Activated CD4-positive, alpha-beta T cell treated with anti-CD3 and anti-CD28 coated beads for 36 hours (primary cell): ENCODE measurements at regions not wholly inside any gene's neighbourhood (a gene's known extent, or its start where the extent isn't known, plus 50 kb on each side); places are given as distances from the start of the nearest gene placed in this dataset.
A peak's percentile ranks its signal among the peaks of the same experiment; 100 is the strongest.

ENCODE experiments used
- ATAC-seq: fragments of 200-7000 bp; cut with Tn5 transposase; one replicate; pipeline ENCODE4 v1.10.0; 2021; ENCODE audit warnings: mild to moderate bottlenecking, moderate library complexity
- CTCF ChIA-PET: fragments of 350-600 bp; sonication (Branson Sonifier 250); formaldehyde crosslinking; loops from one replicate; lab custom pipeline; 2021; ENCODE audit warnings: antibody characterized with exemption; lab: Charles Lee
- POLR2A ChIA-PET: fragments of 350-600 bp; sonication (Branson Sonifier 250); formaldehyde crosslinking; loops from one replicate; lab custom pipeline; 2021; ENCODE audit warnings: antibody characterized with exemption, inconsistent platforms; lab: Charles Lee
- DNase-seq: peaks from one replicate; pipeline ENCODE4 v3.0.0-alpha.2; 2020
- H3K27ac Mint-ChIP-seq: one replicate; pipeline ENCODE4 v1.8.0; 2021; ENCODE audit warnings: mixed read lengths
- H3K27me3 Mint-ChIP-seq: one replicate; pipeline ENCODE4 v1.8.0; 2021; ENCODE audit warnings: mixed read lengths
- H3K36me3 Mint-ChIP-seq: one replicate; pipeline ENCODE4 v1.8.0; 2021; ENCODE audit warnings: low read depth, mixed read lengths
- H3K4me1 Mint-ChIP-seq: one replicate; pipeline ENCODE4 v1.8.0; 2021; ENCODE audit warnings: mixed read lengths
- H3K4me3 Mint-ChIP-seq: one replicate; pipeline ENCODE4 v1.8.0; 2021; ENCODE audit warnings: mild to moderate bottlenecking, moderate library complexity, mixed read lengths
- H3K9me3 Mint-ChIP-seq: one replicate; pipeline ENCODE4 v1.8.0; 2021; ENCODE audit warnings: low read depth, mixed read lengths
- intact Hi-C, 2 experiments: fragments of 100-400 bp; cut with DNase I in 1 of 2; cut with micrococcal nuclease in 1 of 2; formaldehyde crosslinking; loops; one replicate each; pipeline versions ENCODE4 v1.14.2 to v1.15.1; 2022 to 2024; cut with DNase I, micrococcal nuclease

GRCh38 chr17:77352441-77352840 lies 211.7 kb downstream of the SEC14L1 start:
- Mint-ChIP-seq H3K27ac (no peak overlapping the region), H3K27me3 (no peaks in the 10 kb centered on the region), H3K4me1 (peaks cover 24% of the 10 kb centered on the region), H3K36me3 (no peaks in the 10 kb centered on the region), H3K9me3 (no peaks in the 10 kb centered on the region), H3K4me3 (no peak overlapping the region)
- ChIA-PET POLR2A (interaction anchor here (0.6 kb wide), 1 partner anchor 139 kb away, joined by 4 read pairs; no protein-coding TSS in a partner anchor), CTCF (interaction anchor here (2.1 kb wide), 1 partner anchor 21 kb away, joined by 8 read pairs; no protein-coding TSS in a partner anchor)
- ATAC-seq (no peak), DNase-seq (no peak)
- intact Hi-C loops = no loop called here

GRCh38 chr17:77352996-77353395 lies 212.2 kb downstream of the SEC14L1 start:
- H3K9me3 Mint-ChIP-seq = no peaks in the 10 kb centered on the region
- no peak overlapping the region for H3K4me3 Mint-ChIP-seq
- no peaks in the 10 kb centered on the region for H3K36me3 Mint-ChIP-seq
- H3K4me1 Mint-ChIP-seq = peaks cover 22% of the 10 kb centered on the region
- ATAC-seq = no peak
- intact Hi-C loops = no loop called here
- no peak overlapping the region for H3K27ac Mint-ChIP-seq
- ChIA-PET POLR2A (interaction anchor here (0.9 kb wide), 1 partner anchor 96 kb away, joined by 3 read pairs; no protein-coding TSS in a partner anchor), CTCF (interaction anchor here (1.0 to 2.1 kb wide), 2 partner anchors 22 to 47 kb away, joined by 3 to 8 read pairs; no protein-coding TSS in a partner anchor)
- no peak for DNase-seq
- H3K27me3 Mint-ChIP-seq = no peaks in the 10 kb centered on the region

- POLR2A ChIA-PET = interaction anchor here (0.9 kb wide), 1 partner anchor 95 kb away, joined by 3 read pairs; no protein-coding TSS in a partner anchor
- no peak for DNase-seq
- H3K9me3 Mint-ChIP-seq = no peaks in the 10 kb centered on the region
- H3K27ac Mint-ChIP-seq = no peak overlapping the region
- no peak for ATAC-seq
- H3K36me3 Mint-ChIP-seq = no peaks in the 10 kb centered on the region
- no peaks in the 10 kb centered on the region for H3K27me3 Mint-ChIP-seq
- peaks cover 18% of the 10 kb centered on the region for H3K4me1 Mint-ChIP-seq
- no peak overlapping the region for H3K4me3 Mint-ChIP-seq
- CTCF ChIA-PET = interaction anchor here (0.5 to 2.1 kb wide), 4 partner anchors 23 to 782 kb away, joined by 3 to 8 read pairs (median 4); no protein-coding TSS in a partner anchor
- intact Hi-C loops = no loop called here
Observed at GRCh38 chr17:77353684-77354419, 213.1 kb downstream of the SEC14L1 start.

GRCh38 chr17:77354420-77354669 lies 213.6 kb downstream of the SEC14L1 start:
- ATAC-seq = no peak
- Mint-ChIP-seq H3K4me3 (no peak overlapping the region), H3K36me3 (no peaks in the 10 kb centered on the region), H3K27me3 (no peaks in the 10 kb centered on the region), H3K9me3 (no peaks in the 10 kb centered on the region), H3K4me1 (peaks cover 18% of the 10 kb centered on the region), H3K27ac (no peak overlapping the region)
- no peak for DNase-seq
- CTCF ChIA-PET = interaction anchor here (0.5 to 2.1 kb wide), 4 partner anchors 23 to 781 kb away, joined by 3 to 8 read pairs (median 4); no protein-coding TSS in a partner anchor
- intact Hi-C loops = no loop called here
- POLR2A ChIA-PET = no interaction called here

- Mint-ChIP-seq H3K27ac (no peak overlapping the region), H3K27me3 (no peaks in the 10 kb centered on the region), H3K4me1 (peaks cover 18% of the 10 kb centered on the region), H3K36me3 (no peaks in the 10 kb centered on the region), H3K9me3 (no peaks in the 10 kb centered on the region), H3K4me3 (no peak overlapping the region)
- ATAC-seq (no peak), DNase-seq (no peak)
- intact Hi-C loops = no loop called here
- CTCF ChIA-PET = interaction anchor here (0.9 to 1.0 kb wide), 2 partner anchors 8 to 170 kb away, joined by 3 to 4 read pairs; no protein-coding TSS in a partner anchor
- POLR2A ChIA-PET = no interaction called here
Observed at GRCh38 chr17:77354670-77355455, 214.1 kb downstream of the SEC14L1 start.

- ChIA-PET CTCF (interaction anchor here (0.6 kb wide), 1 partner anchor 44 kb away, joined by 3 read pairs; no protein-coding TSS in a partner anchor), POLR2A (interaction anchor here (0.6 kb wide), 1 partner anchor 110 kb away, joined by 3 read pairs; no protein-coding TSS in a partner anchor)
- no peaks in the 10 kb centered on the region for H3K9me3 Mint-ChIP-seq
- no peak overlapping the region for H3K4me3 Mint-ChIP-seq
- H3K4me1 Mint-ChIP-seq = peaks cover 13% of the 10 kb centered on the region
- DNase-seq (no peak), ATAC-seq (peak; percentile 43)
- no peaks in the 10 kb centered on the region for H3K36me3 Mint-ChIP-seq
- no peaks in the 10 kb centered on the region for H3K27me3 Mint-ChIP-seq
- H3K27ac Mint-ChIP-seq = no peak overlapping the region
- intact Hi-C loops = loop anchor here in 1 of 2 experiments (2.0 kb wide), 1 partner anchor 23 kb away; no protein-coding TSS in a partner anchor
Observed at GRCh38 chr17:77356109-77356689, 215.4 kb downstream of the SEC14L1 start.

- Mint-ChIP-seq H3K4me3 (no peak overlapping the region), H3K36me3 (no peaks in the 10 kb centered on the region), H3K4me1 (peaks cover 8% of the 10 kb centered on the region), H3K27ac (no peak overlapping the region), H3K9me3 (no peaks in the 10 kb centered on the region), H3K27me3 (no peaks in the 10 kb centered on the region)
- intact Hi-C loops = loop anchor here in 1 of 2 experiments (2.0 kb wide), 1 partner anchor 24 kb away; no protein-coding TSS in a partner anchor
- ChIA-PET POLR2A (no interaction called here), CTCF (interaction anchor here (0.6 kb wide), 1 partner anchor 43 kb away, joined by 3 read pairs; no protein-coding TSS in a partner anchor)
- no peak for ATAC-seq
- no peak for DNase-seq
Observed at GRCh38 chr17:77356690-77357201, 216.0 kb downstream of the SEC14L1 start.

GRCh38 chr17:77358801-77359200 lies 218.0 kb downstream of the SEC14L1 start:
- DNase-seq (no peak), ATAC-seq (no peak)
- no peaks in the 10 kb centered on the region for H3K36me3 Mint-ChIP-seq
- ChIA-PET POLR2A (no interaction called here), CTCF (interaction anchor here (0.7 to 3.0 kb wide), 5 partner anchors 30 to 653 kb away, joined by 3 to 10 read pairs (median 3); no protein-coding TSS in a partner anchor)
- intact Hi-C loops = no loop called here
- H3K9me3 Mint-ChIP-seq = no peaks in the 10 kb centered on the region
- H3K27me3 Mint-ChIP-seq = no peaks in the 10 kb centered on the region
- H3K27ac Mint-ChIP-seq = no peak overlapping the region
- peaks cover 17% of the 10 kb centered on the region for H3K4me1 Mint-ChIP-seq
- H3K4me3 Mint-ChIP-seq = no peak overlapping the region

- Mint-ChIP-seq H3K36me3 (no peaks in the 10 kb centered on the region), H3K4me3 (no peak overlapping the region), H3K27ac (no peak overlapping the region), H3K4me1 (peaks cover 18% of the 10 kb centered on the region), H3K9me3 (no peaks in the 10 kb centered on the region), H3K27me3 (no peaks in the 10 kb centered on the region)
- CTCF ChIA-PET = interaction anchor here (0.7 to 3.0 kb wide), 4 partner anchors 30 to 652 kb away, joined by 3 to 10 read pairs (median 3); no protein-coding TSS in a partner anchor
- intact Hi-C loops = no loop called here
- DNase-seq = no peak
- no peak for ATAC-seq
- POLR2A ChIA-PET = no interaction called here
Observed at GRCh38 chr17:77359236-77359635, 218.5 kb downstream of the SEC14L1 start.

GRCh38 chr17:77361986-77362620 lies 221.3 kb downstream of the SEC14L1 start:
- ATAC-seq = no peak
- no peak overlapping the region for H3K27ac Mint-ChIP-seq
- ChIA-PET CTCF (interaction anchor here (0.6 to 1.2 kb wide), 4 partner anchors 21 to 133 kb away, joined by 3 to 4 read pairs (median 4); no protein-coding TSS in a partner anchor), POLR2A (no interaction called here)
- H3K4me3 Mint-ChIP-seq = no peak overlapping the region
- intact Hi-C loops = no loop called here
- H3K9me3 Mint-ChIP-seq = no peaks in the 10 kb centered on the region
- DNase-seq = no peak
- no peaks in the 10 kb centered on the region for H3K27me3 Mint-ChIP-seq
- H3K36me3 Mint-ChIP-seq = no peaks in the 10 kb centered on the region
- peaks cover 46% of the 10 kb centered on the region for H3K4me1 Mint-ChIP-seq
